GM12878 (cell line): ENCODE measurements at regions not wholly inside any gene's neighbourhood (a gene's known extent, or its start where the extent isn't known, plus 50 kb on each side); places are given as distances from the start of the nearest gene placed in this dataset.

Experiments
- ATF2 ChIP-seq: IDR thresholded peaks from 2 replicates; pipeline ENCODE4 v1.6.1; 2012; ENCODE audit warnings: low read length, inconsistent platforms
- E4F1 ChIP-seq: fragments of 450-650 bp; IDR thresholded peaks from 2 replicates; pipeline ENCODE4 v1.6.1; 2018; ENCODE audit warnings: borderline replicate concordance, mild to moderate bottlenecking; ENCODE audit not compliant: partially characterized antibody
- EED ChIP-seq: sonication (generic); IDR thresholded peaks from 2 replicates; pipeline ENCODE4 v1.6.1; 2016; ENCODE audit warnings: antibody characterized with exemption, low read depth
- EP300 ChIP-seq, 2 experiments: fragments of 150-350 bp in 1 of 2; IDR thresholded peaks; 2 replicates each; pipeline ENCODE4 v1.6.1; 2011 to 2012; ENCODE audit warnings: low read depth in 2 of 2, low read length in 2 of 2, borderline replicate concordance in 1 of 2, improper control_type of control experiment in 1 of 2, inconsistent platforms in 1 of 2; ENCODE audit not compliant: control insufficient read depth in 1 of 2
- FOXK2 ChIP-seq: fragments of 450-650 bp; IDR thresholded peaks from 2 replicates; pipeline ENCODE4 v1.6.1; 2017; ENCODE audit warnings: mild to moderate bottlenecking, moderate library complexity
- GABPA ChIP-seq: IDR thresholded peaks from 2 replicates; pipeline ENCODE4 v1.6.1; 2014; ENCODE audit warnings: antibody characterized with exemption, low read depth, mild to moderate bottlenecking, inconsistent platforms
- MTA2 ChIP-seq: fragments of 450-650 bp; IDR thresholded peaks from 2 replicates; pipeline ENCODE4 v1.6.1; 2016; ENCODE audit warnings: low read depth, mild to moderate bottlenecking, moderate library complexity
- MXI1 ChIP-seq: fragments of 150-350 bp; IDR thresholded peaks from 2 replicates; pipeline ENCODE4 v1.6.1; 2011; ENCODE audit warnings: low read depth, mild to moderate bottlenecking, inconsistent platforms, low read length, improper control_type of control experiment
- NFIC ChIP-seq: IDR thresholded peaks from 2 replicates; pipeline ENCODE4 v1.6.1; 2012; ENCODE audit warnings: low read depth, mild to moderate bottlenecking, inconsistent platforms, low read length, moderate library complexity
- POLR2A ChIP-seq: IDR thresholded peaks from 2 replicates; pipeline ENCODE4 v1.6.1; 2011; ENCODE audit warnings: low read depth, mild to moderate bottlenecking, low read length
- POLR2AphosphoS2 ChIP-seq: IDR thresholded peaks from 2 replicates; pipeline ENCODE4 v1.6.1; 2011; ENCODE audit warnings: low read depth, mild to moderate bottlenecking, low read length, improper control_type of control experiment, moderate library complexity
- RBBP5 ChIP-seq: fragments of 200-600 bp; sonication (generic); conservative IDR thresholded peaks from 2 replicates; pipeline ENCODE4 v1.6.1; 2016
- RFX5 ChIP-seq: IDR thresholded peaks from 2 replicates; pipeline ENCODE4 v1.6.1; 2011; ENCODE audit warnings: low read depth, low read length, improper control_type of control experiment
- SMC3 ChIP-seq: IDR thresholded peaks from 2 replicates; pipeline ENCODE4 v1.6.1; 2011; ENCODE audit warnings: low read length, improper control_type of control experiment, borderline replicate concordance
- TCF7 ChIP-seq: IDR thresholded peaks from 2 replicates; pipeline ENCODE4 v1.6.1; 2014; ENCODE audit warnings: antibody characterized with exemption, borderline replicate concordance
- WRNIP1 ChIP-seq: IDR thresholded peaks from 2 replicates; pipeline ENCODE4 v1.6.1; 2011; ENCODE audit warnings: low read depth, low read length, improper control_type of control experiment, borderline replicate concordance
- ZNF207 ChIP-seq: fragments of 450-650 bp; IDR thresholded peaks from 2 replicates; pipeline ENCODE4 v1.6.1; 2014; ENCODE audit warnings: antibody characterized with exemption, mild to moderate bottlenecking, borderline replicate concordance
- ZNF687 ChIP-seq: fragments of 450-650 bp; IDR thresholded peaks from 2 replicates; pipeline ENCODE4 v1.6.1; 2017; ENCODE audit warnings: mild to moderate bottlenecking, moderate library complexity
- ZZZ3 ChIP-seq: IDR thresholded peaks from 2 replicates; pipeline ENCODE4 v1.6.1; 2011; ENCODE audit warnings: low read depth; ENCODE audit not compliant: control insufficient read depth, insufficient read length
- TF ChIP-seq, protein P1 (sequence below): fragments of 450-650 bp; IDR thresholded peaks from 2 replicates; pipeline ENCODE4 v1.6.1; 2017; ENCODE audit warnings: mild to moderate bottlenecking, moderate library complexity

- TF ChIP-seq E4F1 (no peak), ZNF687 (peak; percentile 96), SMC3 (no peak), FOXK2 (no peak), TCF7 (peak; percentile 95), ZZZ3 (no peak), MXI1 (no peak), POLR2A (no peak), WRNIP1 (no peak), ATF2 (peak; percentile 47; the same call in 1 of the 2 replicates), POLR2AphosphoS2 (no peak), ZNF207 (no peak), NFIC (no peak), RFX5 (no peak), EP300 (IDR thresholded peaks at IDR 0.05; ENCODE audit: borderline replicate concordance in 1 of 2, control insufficient read depth in 1 of 2, low read depth in 2 of 2, low read length in 2 of 2) (peak; percentile 56 to 62; a peak in 2 of 4 replicates), GABPA (no peak), EED (no peak), MTA2 (peak; percentile 54; the same call in 1 of the 2 replicates), RBBP5 (no peak)
- TF ChIP-seq, protein P1, sequence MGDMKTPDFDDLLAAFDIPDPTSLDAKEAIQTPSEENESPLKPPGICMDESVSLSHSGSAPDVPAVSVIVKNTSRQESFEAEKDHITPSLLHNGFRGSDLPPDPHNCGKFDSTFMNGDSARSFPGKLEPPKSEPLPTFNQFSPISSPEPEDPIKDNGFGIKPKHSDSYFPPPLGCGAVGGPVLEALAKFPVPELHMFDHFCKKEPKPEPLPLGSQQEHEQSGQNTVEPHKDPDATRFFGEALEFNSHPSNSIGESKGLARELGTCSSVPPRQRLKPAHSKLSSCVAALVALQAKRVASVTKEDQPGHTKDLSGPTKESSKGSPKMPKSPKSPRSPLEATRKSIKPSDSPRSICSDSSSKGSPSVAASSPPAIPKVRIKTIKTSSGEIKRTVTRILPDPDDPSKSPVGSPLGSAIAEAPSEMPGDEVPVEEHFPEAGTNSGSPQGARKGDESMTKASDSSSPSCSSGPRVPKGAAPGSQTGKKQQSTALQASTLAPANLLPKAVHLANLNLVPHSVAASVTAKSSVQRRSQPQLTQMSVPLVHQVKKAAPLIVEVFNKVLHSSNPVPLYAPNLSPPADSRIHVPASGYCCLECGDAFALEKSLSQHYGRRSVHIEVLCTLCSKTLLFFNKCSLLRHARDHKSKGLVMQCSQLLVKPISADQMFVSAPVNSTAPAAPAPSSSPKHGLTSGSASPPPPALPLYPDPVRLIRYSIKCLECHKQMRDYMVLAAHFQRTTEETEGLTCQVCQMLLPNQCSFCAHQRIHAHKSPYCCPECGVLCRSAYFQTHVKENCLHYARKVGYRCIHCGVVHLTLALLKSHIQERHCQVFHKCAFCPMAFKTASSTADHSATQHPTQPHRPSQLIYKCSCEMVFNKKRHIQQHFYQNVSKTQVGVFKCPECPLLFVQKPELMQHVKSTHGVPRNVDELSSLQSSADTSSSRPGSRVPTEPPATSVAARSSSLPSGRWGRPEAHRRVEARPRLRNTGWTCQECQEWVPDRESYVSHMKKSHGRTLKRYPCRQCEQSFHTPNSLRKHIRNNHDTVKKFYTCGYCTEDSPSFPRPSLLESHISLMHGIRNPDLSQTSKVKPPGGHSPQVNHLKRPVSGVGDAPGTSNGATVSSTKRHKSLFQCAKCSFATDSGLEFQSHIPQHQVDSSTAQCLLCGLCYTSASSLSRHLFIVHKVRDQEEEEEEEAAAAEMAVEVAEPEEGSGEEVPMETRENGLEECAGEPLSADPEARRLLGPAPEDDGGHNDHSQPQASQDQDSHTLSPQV, result peak; percentile 75
Observed at GRCh38 chr10:65501259-65501658, 1424.6 kb upstream of the LRRTM3 start (continued).
